ENCODE measurements at regions not wholly inside any gene's neighbourhood (a gene's known extent, or its start where the extent isn't known, plus 50 kb on each side); places are given as distances from the start of the nearest gene placed in this dataset.
"Not testable (repeated sequence)": the region's sequence is repeated elsewhere in the genome, so short reads cannot be mapped to it uniquely, and the experiment has no call there.

GRCh38 chr7:140283472-140283871 lies 106.7 kb upstream of the KDM7A start:
- no peak for FAIRE-seq
- no peaks in the 10 kb centered on the region for H3K27me3 ChIP-seq (ENCODE audit: control insufficient read depth in 3 of 3, insufficient read depth in 3 of 3, low read length in 3 of 3)
- 65 to 86% (median 85%) methylated on average over 2 to 3 of the region's 3 CpGs for WGBS, 3 donors

GRCh38 chr7:140281960-140282359 lies 105.2 kb upstream of the KDM7A start:
- H3K9me3 ChIP-seq (ENCODE audit: control insufficient read depth in 2 of 2, insufficient read depth in 1 of 2, low read depth in 1 of 2, low read length in 1 of 2): peaks cover 0 to 6% of the 10 kb centered on the region in 2 donors
- FAIRE-seq (no peak), DNase-seq (peak in 1 of 2 donors; percentile 18)
- no peaks in the 10 kb centered on the region for H3K36me3 ChIP-seq (ENCODE audit: control insufficient read depth in 3 of 3, insufficient read depth in 2 of 3, low read depth in 1 of 3, low read length in 3 of 3)
- peaks cover 0 to 10% (median 0%) of the 10 kb centered on the region in 3 donors for H3K4me1 ChIP-seq (ENCODE audit: control insufficient read depth in 3 of 3, insufficient read depth in 2 of 3, low read depth in 1 of 3, low read length in 2 of 3)
- no peaks in the 10 kb centered on the region for H3K27me3 ChIP-seq (ENCODE audit: control insufficient read depth in 3 of 3, insufficient read depth in 3 of 3, low read length in 3 of 3)
- no peak overlapping the region for H3K27ac ChIP-seq (ENCODE audit: low read depth in 1 of 3, low read length in 2 of 3)
- WGBS, 3 donors: 82 to 84% (median 84%) methylated on average over 5 of the region's 5 CpGs
- no peak overlapping the region for H3K4me3 ChIP-seq (ENCODE audit: low read depth in 1 of 3, low read length in 3 of 3)

More at GRCh38 chr7:140283472-140283871, 106.7 kb upstream of the KDM7A start:
- no peak overlapping the region for H3K4me3 ChIP-seq (ENCODE audit: low read depth in 1 of 3, low read length in 3 of 3)
- H3K36me3 ChIP-seq (ENCODE audit: control insufficient read depth in 3 of 3, insufficient read depth in 2 of 3, low read depth in 1 of 3, low read length in 3 of 3): no peaks in the 10 kb centered on the region
- DNase-seq: no peak
- H3K27ac ChIP-seq (ENCODE audit: low read depth in 1 of 3, low read length in 2 of 3): no peak overlapping the region
- H3K9me3 ChIP-seq (ENCODE audit: control insufficient read depth in 2 of 2, insufficient read depth in 1 of 2, low read depth in 1 of 2, low read length in 1 of 2): peaks cover 0 to 6% of the 10 kb centered on the region in 2 donors
- H3K4me1 ChIP-seq (ENCODE audit: control insufficient read depth in 3 of 3, insufficient read depth in 2 of 3, low read depth in 1 of 3, low read length in 2 of 3): peaks cover 0 to 10% (median 0%) of the 10 kb centered on the region in 3 donors

- Histone ChIP-seq H3K36me3 (ENCODE audit: control insufficient read depth in 3 of 3, insufficient read depth in 2 of 3, low read depth in 1 of 3, low read length in 3 of 3) (no peaks in the 10 kb centered on the region), H3K27ac (ENCODE audit: low read depth in 1 of 3, low read length in 2 of 3) (no peak overlapping the region), H3K9me3 (ENCODE audit: control insufficient read depth in 2 of 2, insufficient read depth in 1 of 2, low read depth in 1 of 2, low read length in 1 of 2) (peaks cover 0 to 6% of the 10 kb centered on the region in 2 donors), H3K27me3 (ENCODE audit: control insufficient read depth in 3 of 3, insufficient read depth in 3 of 3, low read length in 3 of 3) (no peaks in the 10 kb centered on the region), H3K4me3 (ENCODE audit: low read depth in 1 of 3, low read length in 3 of 3) (no peak overlapping the region), H3K4me1 (ENCODE audit: control insufficient read depth in 3 of 3, insufficient read depth in 2 of 3, low read depth in 1 of 3, low read length in 2 of 3) (peaks cover 0 to 8% (median 0%) of the 10 kb centered on the region in 3 donors)
- 71 to 80% (median 72%) methylated on average over 3 of the region's 3 CpGs for WGBS, 3 donors
- no peak for FAIRE-seq
- no peak for DNase-seq
Measured at GRCh38 chr7:140281255-140281654, 104.5 kb upstream of the KDM7A start.

GRCh38 chr7:140276001-140276400 lies 99.2 kb upstream of the KDM7A start:
- no peaks in the 10 kb centered on the region for H3K27me3 ChIP-seq (ENCODE audit: control insufficient read depth in 3 of 3, insufficient read depth in 3 of 3, low read length in 3 of 3)
- H3K9me3 ChIP-seq (ENCODE audit: control insufficient read depth in 2 of 2, insufficient read depth in 1 of 2, low read depth in 1 of 2, low read length in 1 of 2): no peaks in the 10 kb centered on the region
- DNase-seq (no peak), FAIRE-seq (no peak)
- H3K27ac ChIP-seq (ENCODE audit: low read depth in 1 of 3, low read length in 2 of 3): no peak overlapping the region
- H3K4me3 ChIP-seq (ENCODE audit: low read depth in 1 of 3, low read length in 3 of 3): no peak overlapping the region
- 68 to 73% (median 71%) methylated on average over 5 of the region's 5 CpGs for WGBS, 3 donors
- H3K36me3 ChIP-seq (ENCODE audit: control insufficient read depth in 3 of 3, insufficient read depth in 2 of 3, low read depth in 1 of 3, low read length in 3 of 3): no peaks in the 10 kb centered on the region
- H3K4me1 ChIP-seq (ENCODE audit: control insufficient read depth in 3 of 3, insufficient read depth in 2 of 3, low read depth in 1 of 3, low read length in 2 of 3): peaks cover 0 to 2% (median 0%) of the 10 kb centered on the region in 3 donors

GRCh38 chr7:140275069-140275965 lies 98.5 kb upstream of the KDM7A start:
- Histone ChIP-seq H3K27me3 (ENCODE audit: control insufficient read depth in 3 of 3, insufficient read depth in 3 of 3, low read length in 3 of 3) (no peaks in the 10 kb centered on the region), H3K4me1 (ENCODE audit: control insufficient read depth in 3 of 3, insufficient read depth in 2 of 3, low read depth in 1 of 3, low read length in 2 of 3) (peaks cover 0 to 2% (median 0%) of the 10 kb centered on the region in 3 donors), H3K36me3 (ENCODE audit: control insufficient read depth in 3 of 3, insufficient read depth in 2 of 3, low read depth in 1 of 3, low read length in 3 of 3) (no peaks in the 10 kb centered on the region), H3K9me3 (ENCODE audit: control insufficient read depth in 2 of 2, insufficient read depth in 1 of 2, low read depth in 1 of 2, low read length in 1 of 2) (no peaks in the 10 kb centered on the region), H3K4me3 (ENCODE audit: low read depth in 1 of 3, low read length in 3 of 3) (no peak overlapping the region), H3K27ac (ENCODE audit: low read depth in 1 of 3, low read length in 2 of 3) (no peak overlapping the region)
- DNase-seq: peak in 1 of 2 donors; percentile 35
- 36 to 49% (median 42%) methylated on average over 11 of the region's 11 CpGs for WGBS, 3 donors
- FAIRE-seq: no peak

- DNase-seq: no peak
Measured at GRCh38 chr7:140273417-140273816, 96.6 kb upstream of the KDM7A start.

GRCh38 chr7:140271643-140271968 lies 94.8 kb upstream of the KDM7A start:
- FAIRE-seq; H3K4me1 ChIP-seq (ENCODE audit: control insufficient read depth in 3 of 3, insufficient read depth in 2 of 3, low read depth in 1 of 3, low read length in 2 of 3); H3K27ac ChIP-seq (ENCODE audit: low read depth in 1 of 3, low read length in 2 of 3); H3K9me3 ChIP-seq (ENCODE audit: control insufficient read depth in 2 of 2, insufficient read depth in 1 of 2, low read depth in 1 of 2, low read length in 1 of 2); H3K36me3 ChIP-seq (ENCODE audit: control insufficient read depth in 3 of 3, insufficient read depth in 2 of 3, low read depth in 1 of 3, low read length in 3 of 3); DNase-seq; H3K27me3 ChIP-seq (ENCODE audit: control insufficient read depth in 3 of 3, insufficient read depth in 3 of 3, low read length in 3 of 3); H3K4me3 ChIP-seq (ENCODE audit: low read depth in 1 of 3, low read length in 3 of 3): not testable (repeated sequence)
- 91 to 98% (median 96%) methylated on average over 13 to 16 of the region's 16 CpGs for WGBS, 3 donors

More at GRCh38 chr7:140273417-140273816, 96.6 kb upstream of the KDM7A start:
- Histone ChIP-seq H3K4me3 (ENCODE audit: low read depth in 1 of 3, low read length in 3 of 3) (no peak overlapping the region), H3K4me1 (ENCODE audit: control insufficient read depth in 3 of 3, insufficient read depth in 2 of 3, low read depth in 1 of 3, low read length in 2 of 3) (peaks cover 0 to 2% (median 0%) of the 10 kb centered on the region in 3 donors), H3K36me3 (ENCODE audit: control insufficient read depth in 3 of 3, insufficient read depth in 2 of 3, low read depth in 1 of 3, low read length in 3 of 3) (no peaks in the 10 kb centered on the region), H3K9me3 (ENCODE audit: control insufficient read depth in 2 of 2, insufficient read depth in 1 of 2, low read depth in 1 of 2, low read length in 1 of 2) (no peaks in the 10 kb centered on the region), H3K27me3 (ENCODE audit: control insufficient read depth in 3 of 3, insufficient read depth in 3 of 3, low read length in 3 of 3) (no peaks in the 10 kb centered on the region), H3K27ac (ENCODE audit: low read depth in 1 of 3, low read length in 2 of 3) (no peak overlapping the region)
- FAIRE-seq: no peak
- 90 to 96% (median 92%) methylated on average over 8 of the region's 8 CpGs for WGBS, 3 donors

- no peaks in the 10 kb centered on the region for H3K9me3 ChIP-seq (ENCODE audit: control insufficient read depth in 2 of 2, insufficient read depth in 1 of 2, low read depth in 1 of 2, low read length in 1 of 2)
- WGBS, 3 donors: 77 to 90% (median 79%) methylated on average over 6 of the region's 6 CpGs
Measured at GRCh38 chr7:140269004-140269638, 92.3 kb upstream of the KDM7A start.

More at GRCh38 chr7:140269004-140269638, 92.3 kb upstream of the KDM7A start:
- no peaks in the 10 kb centered on the region for H3K36me3 ChIP-seq (ENCODE audit: control insufficient read depth in 3 of 3, insufficient read depth in 2 of 3, low read depth in 1 of 3, low read length in 3 of 3)
- H3K4me1 ChIP-seq (ENCODE audit: control insufficient read depth in 3 of 3, insufficient read depth in 2 of 3, low read depth in 1 of 3, low read length in 2 of 3): no peaks in the 10 kb centered on the region
- DNase-seq (no peak), FAIRE-seq (no peak)
- no peaks in the 10 kb centered on the region for H3K27me3 ChIP-seq (ENCODE audit: control insufficient read depth in 3 of 3, insufficient read depth in 3 of 3, low read length in 3 of 3)
- no peak overlapping the region for H3K27ac ChIP-seq (ENCODE audit: low read depth in 1 of 3, low read length in 2 of 3)
- H3K4me3 ChIP-seq (ENCODE audit: low read depth in 1 of 3, low read length in 3 of 3): no peak overlapping the region

Data from small intestine (tissue), 7 donors.